BLaER1 (cell line): ENCODE measurements at regions not wholly inside any gene's neighbourhood (a gene's known extent, or its start where the extent isn't known, plus 50 kb on each side); places are given as distances from the start of the nearest gene placed in this dataset.

ENCODE experiments used
- H3K27ac ChIP-seq: shearing (Covaris generic); formaldehyde crosslinking; 2 replicates; pipeline ENCODE4 v1.8.1; 2022
- H3K27me3 ChIP-seq: shearing (Covaris generic); formaldehyde crosslinking; 2 replicates; pipeline ENCODE4 v1.8.1; 2022
- H3K36me3 ChIP-seq: shearing (Covaris generic); formaldehyde crosslinking; 2 replicates; pipeline ENCODE4 v1.8.1; 2022
- H3K4me1 ChIP-seq: shearing (Covaris generic); formaldehyde crosslinking; 2 replicates; pipeline ENCODE4 v1.8.1; 2022
- H3K4me2 ChIP-seq: shearing (Covaris generic); formaldehyde crosslinking; 2 replicates; pipeline ENCODE4 v1.8.1; 2022
- H3K4me3 ChIP-seq: shearing (Covaris generic); formaldehyde crosslinking; 2 replicates; pipeline ENCODE4 v1.8.1; 2022
- H3K9ac ChIP-seq: shearing (Covaris generic); formaldehyde crosslinking; 2 replicates; pipeline ENCODE4 v1.8.1; 2022
- H3K9me3 ChIP-seq: shearing (Covaris generic); formaldehyde crosslinking; 2 replicates; pipeline ENCODE4 v1.8.1; 2022
- H4K20me1 ChIP-seq: shearing (Covaris generic); formaldehyde crosslinking; 2 replicates; pipeline ENCODE4 v1.8.1; 2022
- Cebpa-rat ChIP-seq: shearing (Covaris generic); IDR thresholded peaks from 2 replicates; pipeline ENCODE4 v1.8.1; 2022

GRCh38 chr22:48980409-48980808 is 847.3 kb downstream of the BRD1 start:
- Histone ChIP-seq H3K4me2 (no peak overlapping the region), H3K9ac (no peak overlapping the region), H3K27me3 (no peaks in the 10 kb centered on the region), H4K20me1 (no peaks in the 10 kb centered on the region), H3K27ac (no peak overlapping the region), H3K36me3 (no peaks in the 10 kb centered on the region), H3K4me3 (no peak overlapping the region), H3K9me3 (no peaks in the 10 kb centered on the region), H3K4me1 (peaks cover 12% of the 10 kb centered on the region)
- TF ChIP-seq Cebpa-rat = no peak

DNA sequence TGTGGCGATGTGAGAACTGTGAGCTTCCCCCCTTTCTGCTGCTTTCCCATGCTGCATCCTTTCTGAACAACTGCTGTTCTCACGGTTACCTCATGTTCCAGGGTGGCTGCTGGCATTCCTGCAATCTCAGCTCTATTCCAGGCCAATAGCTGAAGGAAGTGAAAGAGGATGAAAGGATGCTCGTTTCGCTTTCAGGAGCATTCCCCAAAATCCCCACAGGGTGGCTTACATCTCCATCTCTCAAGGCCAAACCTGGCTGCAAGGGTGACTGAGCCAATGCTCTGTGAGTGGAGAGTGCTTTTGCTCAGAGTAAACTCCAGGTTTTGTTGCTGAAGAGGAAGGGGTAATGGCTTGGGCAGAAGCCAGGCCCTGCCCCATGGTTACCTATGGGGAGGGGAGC is 848.2 kb downstream of the BRD1 start:
- H3K4me1 ChIP-seq = peaks cover 21% of the 10 kb centered on the region
- H4K20me1 ChIP-seq = no peaks in the 10 kb centered on the region
- H3K9ac ChIP-seq = no peak overlapping the region
- H3K27me3 ChIP-seq = no peaks in the 10 kb centered on the region
- no peak for TF ChIP-seq Cebpa-rat
- H3K4me2 ChIP-seq = no peak overlapping the region
- no peak overlapping the region for H3K27ac ChIP-seq
- no peaks in the 10 kb centered on the region for H3K36me3 ChIP-seq
- H3K4me3 ChIP-seq = no peak overlapping the region
- H3K9me3 ChIP-seq = no peaks in the 10 kb centered on the region

GRCh38 chr22:48976556-48977535 is 850.8 kb downstream of the BRD1 start:
- H3K4me1 ChIP-seq = peaks cover 22% of the 10 kb centered on the region
- no peaks in the 10 kb centered on the region for H3K9me3 ChIP-seq
- no peaks in the 10 kb centered on the region for H3K27me3 ChIP-seq
- peak overlapping the region; percentile 22; the same call in 1 of the 2 replicates for H3K4me2 ChIP-seq
- no peak overlapping the region for H3K27ac ChIP-seq
- no peak overlapping the region for H3K9ac ChIP-seq
- H3K36me3 ChIP-seq = no peaks in the 10 kb centered on the region
- no peak for TF ChIP-seq Cebpa-rat
- H4K20me1 ChIP-seq = no peaks in the 10 kb centered on the region; the same call in 1 of the 2 replicates
- H3K4me3 ChIP-seq = no peak overlapping the region

DNA sequence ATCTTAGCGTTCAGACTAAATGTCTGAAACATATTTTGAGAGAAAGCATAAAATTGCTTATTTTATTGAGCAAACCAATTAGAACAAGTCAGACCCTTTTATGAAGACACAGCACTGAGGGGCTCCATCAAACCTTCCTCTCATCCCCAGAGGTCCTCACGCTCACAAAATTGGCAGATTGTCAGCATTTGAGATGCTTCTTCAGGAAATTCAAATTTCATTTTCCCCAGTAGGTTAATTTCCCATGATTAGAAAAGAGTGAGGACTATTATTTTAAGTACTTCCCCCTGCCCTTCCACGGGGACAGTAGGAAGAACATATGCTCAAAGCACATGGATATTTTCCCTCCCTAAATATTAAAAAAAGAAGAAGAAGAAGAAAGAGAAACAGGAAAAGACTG is 851.8 kb downstream of the BRD1 start:
- TF ChIP-seq Cebpa-rat = no peak
- peaks cover 22% of the 10 kb centered on the region for H3K4me1 ChIP-seq
- H3K27me3 ChIP-seq = no peaks in the 10 kb centered on the region
- H3K9me3 ChIP-seq = no peaks in the 10 kb centered on the region
- no peak overlapping the region for H3K27ac ChIP-seq
- H4K20me1 ChIP-seq = no peaks in the 10 kb centered on the region; the same call in 1 of the 2 replicates
- H3K9ac ChIP-seq = no peak overlapping the region
- H3K4me2 ChIP-seq = peak overlapping the region; percentile 22; the same call in 1 of the 2 replicates
- H3K36me3 ChIP-seq = no peaks in the 10 kb centered on the region
- no peak overlapping the region for H3K4me3 ChIP-seq

GRCh38 chr22:48975316-48975741 is 852.3 kb downstream of the BRD1 start:
- Histone ChIP-seq H3K4me2 (peak overlapping the region; percentile 18; the same call in 1 of the 2 replicates), H3K27me3 (no peaks in the 10 kb centered on the region), H3K36me3 (no peaks in the 10 kb centered on the region), H3K27ac (no peak overlapping the region), H3K4me1 (peaks cover 22% of the 10 kb centered on the region), H3K4me3 (no peak overlapping the region), H3K9me3 (no peaks in the 10 kb centered on the region), H4K20me1 (no peaks in the 10 kb centered on the region; the same call in 1 of the 2 replicates), H3K9ac (no peak overlapping the region)
- no peak for TF ChIP-seq Cebpa-rat

DNA sequence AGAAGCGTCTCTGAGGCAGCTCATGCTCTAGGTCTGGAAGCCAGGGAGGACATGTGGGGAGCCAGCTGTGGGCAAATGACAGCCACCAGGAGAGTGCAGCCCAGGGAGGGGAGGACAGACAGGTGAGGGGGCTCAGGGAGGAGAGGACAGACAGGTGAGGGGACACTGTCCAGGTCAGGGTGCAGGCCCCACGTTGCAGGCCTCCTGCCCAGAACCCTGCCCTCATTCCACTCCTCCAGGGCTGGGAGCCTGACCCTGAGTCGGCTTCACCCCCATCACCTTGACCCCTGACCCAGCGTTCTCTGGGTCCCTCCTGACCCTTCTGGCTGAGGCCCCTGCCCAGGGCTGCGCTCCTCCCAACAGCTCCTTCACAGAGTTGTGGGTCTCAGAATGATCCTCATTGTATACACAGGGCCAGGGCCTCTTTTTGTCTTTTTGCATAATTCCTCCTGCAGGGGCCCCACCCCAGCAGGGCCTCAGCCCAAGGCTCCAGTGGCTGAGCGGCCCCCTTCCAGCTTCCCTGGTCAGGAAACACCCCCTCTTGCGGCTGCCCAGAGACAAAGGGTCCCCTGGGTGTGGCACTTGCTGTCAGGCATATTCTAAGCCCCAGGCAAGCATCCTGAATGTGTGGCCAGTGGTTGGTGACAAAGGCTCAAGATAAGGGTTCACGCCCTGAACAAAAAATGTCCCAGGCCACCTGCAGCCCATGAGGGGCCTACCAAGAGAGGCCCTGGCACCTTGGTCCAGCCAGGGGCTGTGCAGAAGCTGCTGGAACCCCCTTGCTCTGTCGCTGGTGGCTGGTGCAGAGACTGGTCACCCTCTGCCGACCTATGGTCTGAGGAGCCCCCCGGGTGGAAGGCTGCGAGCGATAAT is 853.0 kb downstream of the BRD1 start:
- Histone ChIP-seq H3K9me3 (no peaks in the 10 kb centered on the region), H3K4me1 (peaks cover 22% of the 10 kb centered on the region), H4K20me1 (no peaks in the 10 kb centered on the region; the same call in 1 of the 2 replicates), H3K9ac (no peak overlapping the region), H3K4me3 (no peak overlapping the region), H3K27ac (no peak overlapping the region), H3K4me2 (peak overlapping the region; percentile 18; the same call in 1 of the 2 replicates), H3K36me3 (no peaks in the 10 kb centered on the region), H3K27me3 (no peaks in the 10 kb centered on the region)
- no peak for TF ChIP-seq Cebpa-rat

- no peak overlapping the region for H3K9ac ChIP-seq
These were observed 854.0 kb downstream of the BRD1 start for GRCh38 chr22:48973694-48974041.

GRCh38 chr22:48972979-48973693 is 854.5 kb downstream of the BRD1 start:
- no peak for TF ChIP-seq Cebpa-rat
- no peaks in the 10 kb centered on the region for H3K27me3 ChIP-seq
- no peak overlapping the region for H3K4me2 ChIP-seq
- H3K36me3 ChIP-seq = no peaks in the 10 kb centered on the region
- peaks cover 22% of the 10 kb centered on the region for H3K4me1 ChIP-seq
- H3K9me3 ChIP-seq = no peaks in the 10 kb centered on the region
- H3K9ac ChIP-seq = no peak overlapping the region
- no peaks in the 10 kb centered on the region; the same call in 1 of the 2 replicates for H4K20me1 ChIP-seq
- H3K4me3 ChIP-seq = no peak overlapping the region
- no peak overlapping the region for H3K27ac ChIP-seq

More at GRCh38 chr22:48973694-48974041, 854.0 kb downstream of the BRD1 start:
- Histone ChIP-seq H3K27me3 (no peaks in the 10 kb centered on the region), H3K36me3 (no peaks in the 10 kb centered on the region), H3K4me3 (no peak overlapping the region), H3K4me2 (no peak overlapping the region), H3K4me1 (peaks cover 22% of the 10 kb centered on the region), H4K20me1 (no peaks in the 10 kb centered on the region; the same call in 1 of the 2 replicates), H3K27ac (no peak overlapping the region), H3K9me3 (no peaks in the 10 kb centered on the region)
- no peak for TF ChIP-seq Cebpa-rat
